GM18505 (cell line): ENCODE measurements at regions not wholly inside any gene's neighbourhood (a gene's known extent, or its start where the extent isn't known, plus 50 kb on each side); places are given as distances from the start of the nearest gene placed in this dataset.

Experiments
- ATAC-seq: cut with Tn5 transposase; IDR thresholded peaks from one replicate; pipeline ENCODE4 v1.9.1; 2021; ENCODE audit not compliant: unreplicated experiment
- POLR2A ChIP-seq: IDR thresholded peaks from 4 replicates; pipeline ENCODE4 v1.6.1; 2011; ENCODE audit warnings: borderline replicate concordance; ENCODE audit not compliant: insufficient read depth, insufficient read length; ENCODE audit errors: extremely low read depth

- no peak for TF ChIP-seq POLR2A
- ATAC-seq, result no peak
These were observed 206.0 kb downstream of the CD109 start for GRCh38 chr6:73901986-73902385.

GRCh38 chr6:73901311-73901710 is 205.3 kb downstream of the CD109 start:
- no peak for ATAC-seq
- TF ChIP-seq POLR2A, result no peak

GRCh38 chr6:73898599-73898998 is 202.6 kb downstream of the CD109 start:
- ATAC-seq, result no peak
- no peak for TF ChIP-seq POLR2A

GRCh38 chr6:73893696-73894095 is 197.7 kb downstream of the CD109 start:
- no peak for ATAC-seq
- TF ChIP-seq POLR2A, result no peak

GRCh38 chr6:73888050-73888449 is 192.0 kb downstream of the CD109 start:
- no peak for ATAC-seq
- TF ChIP-seq POLR2A, result no peak

- TF ChIP-seq POLR2A, result no peak
- no peak for ATAC-seq
These were observed 189.4 kb downstream of the CD109 start for GRCh38 chr6:73885393-73885792.

- ATAC-seq, result no peak
- no peak for TF ChIP-seq POLR2A
These were observed 188.5 kb downstream of the CD109 start for GRCh38 chr6:73884540-73884939.

- ATAC-seq, result no peak
These were observed 183.7 kb downstream of the CD109 start for GRCh38 chr6:73879501-73880293.

GRCh38 chr6:73878403-73878802 is 182.4 kb downstream of the CD109 start:
- no peak for ATAC-seq
- TF ChIP-seq POLR2A, result no peak

More at GRCh38 chr6:73879501-73880293, 183.7 kb downstream of the CD109 start:
- no peak for TF ChIP-seq POLR2A
